Stomach (tissue), 4 donors: ENCODE measurements at regions not wholly inside any gene's neighbourhood (a gene's known extent, or its start where the extent isn't known, plus 50 kb on each side); places are given as distances from the start of the nearest gene placed in this dataset.

Source experiments
- EP300 ChIP-seq: sonication (generic); formaldehyde crosslinking; IDR thresholded peaks from one replicate; pipeline ENCODE4 v1.6.1; 2017; ENCODE audit warnings: antibody characterized with exemption
- POLR2A ChIP-seq, 4 donors: fragments of 450-650 bp; IDR thresholded peaks; one replicate each; pipeline ENCODE4 v1.6.1; 2016; ENCODE audit warnings: antibody characterized with exemption in 4 of 4, control low read depth in 2 of 4, mild to moderate bottlenecking in 1 of 4, moderate library complexity in 1 of 4
- POLR2AphosphoS5 ChIP-seq, 3 donors: sonication (generic); formaldehyde crosslinking; IDR thresholded peaks; one replicate each; pipeline ENCODE4 v1.6.1; 2016; ENCODE audit warnings: antibody characterized with exemption in 3 of 3

DNA sequence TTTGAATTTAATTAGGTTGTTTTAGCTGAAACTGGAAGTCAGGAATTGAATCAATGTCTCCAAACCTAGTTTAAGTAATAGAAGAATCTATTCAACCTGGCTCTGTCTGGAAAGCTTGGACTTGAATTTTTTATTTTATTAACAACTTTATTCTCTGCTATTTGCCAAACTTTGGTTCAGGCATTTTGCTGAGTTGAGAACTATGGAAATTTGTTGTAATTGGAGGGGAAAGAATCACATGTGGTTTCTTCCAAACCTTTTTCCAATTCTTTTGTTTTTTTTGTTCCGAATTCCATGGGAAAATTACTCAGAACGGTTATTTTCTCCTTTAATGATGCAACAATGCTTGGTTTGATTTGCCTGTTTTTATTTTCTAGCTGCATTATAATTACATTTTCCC, 98.2 kb upstream of the RPS23 start:
- no peak for TF ChIP-seq POLR2AphosphoS5 (IDR thresholded peaks at IDR 0.05)
- no peak for TF ChIP-seq POLR2A (IDR thresholded peaks at IDR 0.05)
- no peak for TF ChIP-seq EP300
